Glomerular visceral epithelial cell (primary cell): ENCODE measurements at regions not wholly inside any gene's neighbourhood (a gene's known extent, or its start where the extent isn't known, plus 50 kb on each side); places are given as distances from the start of the nearest gene placed in this dataset.

Experiments
- DNase-seq: peaks from one replicate; pipeline ENCODE4 v3.0.0-alpha.2; 2016; ENCODE audit errors: extremely low spot score

GRCh38 chr10:10845826-10846503, 171.7 kb upstream of the CELF2 start:
- no peak for DNase-seq

- DNase-seq: no peak
Measured at GRCh38 chr10:10846504-10846900, 171.2 kb upstream of the CELF2 start.

GRCh38 chr10:10847387-10847786, 170.3 kb upstream of the CELF2 start:
- no peak for DNase-seq

- DNase-seq: no peak
Measured at GRCh38 chr10:10848488-10849111, 169.1 kb upstream of the CELF2 start.

- no peak for DNase-seq
Measured at GRCh38 chr10:10849306-10849705, 168.4 kb upstream of the CELF2 start.

GRCh38 chr10:10850214-10850613, 167.5 kb upstream of the CELF2 start:
- DNase-seq: no peak

GRCh38 chr10:10852464-10852863, 165.2 kb upstream of the CELF2 start:
- no peak for DNase-seq

- DNase-seq: no peak
Measured at GRCh38 chr10:10853954-10854353, 163.7 kb upstream of the CELF2 start.

GRCh38 chr10:10854725-10855124, 162.9 kb upstream of the CELF2 start:
- DNase-seq: no peak

- no peak for DNase-seq
Measured at GRCh38 chr10:10855151-10855581, 162.5 kb upstream of the CELF2 start.

GRCh38 chr10:10860455-10860976, 157.2 kb upstream of the CELF2 start:
- DNase-seq: no peak

GRCh38 chr10:10865303-10865702, 152.4 kb upstream of the CELF2 start:
- DNase-seq: no peak

- DNase-seq: no peak
Measured at GRCh38 chr10:10865913-10866312, 151.8 kb upstream of the CELF2 start.

GRCh38 chr10:10869592-10869991, 148.1 kb upstream of the CELF2 start:
- DNase-seq: peak; percentile 31

GRCh38 chr10:10870523-10871241, 147.0 kb upstream of the CELF2 start:
- peak; percentile 29 for DNase-seq

GRCh38 chr10:10871352-10871751, 146.3 kb upstream of the CELF2 start:
- DNase-seq: no peak

GRCh38 chr10:10872035-10872673, 145.5 kb upstream of the CELF2 start:
- peak; percentile 60 for DNase-seq

- no peak for DNase-seq
Measured at GRCh38 chr10:10872764-10873163, 144.9 kb upstream of the CELF2 start.

GRCh38 chr10:10873289-10873688, 144.4 kb upstream of the CELF2 start:
- DNase-seq: no peak

GRCh38 chr10:10873915-10874314, 143.8 kb upstream of the CELF2 start:
- no peak for DNase-seq

GRCh38 chr10:10878963-10879362, 138.7 kb upstream of the CELF2 start:
- DNase-seq: no peak

GRCh38 chr10:10881117-10881813, 136.4 kb upstream of the CELF2 start:
- DNase-seq: no peak
